IMR-90 (cell line): ENCODE measurements at regions not wholly inside any gene's neighbourhood (a gene's known extent, or its start where the extent isn't known, plus 50 kb on each side); places are given as distances from the start of the nearest gene placed in this dataset.

Experiments used
- ATAC-seq: fragments of 200-7000 bp; cut with Tn5 transposase; 2 replicates; pipeline ENCODE4 v1.9.1; 2020; ENCODE audit warnings: low read depth, mild to moderate bottlenecking, moderate library complexity
- BruUV-seq: library from RNA; stranded (reverse); fragments of 400-500 nt; replicated peaks from 2 replicates; lab custom pipeline; 2021; lab: Mats Ljungman, UMichigan
- CTCF ChIA-PET: fragments of 300-600 bp; formaldehyde crosslinking; extraction: SDS; loops from one replicate; lab custom pipeline; 2021; ENCODE audit warnings: antibody characterized with exemption; lab: Yijun Ruan, JAX
- POLR2A ChIA-PET: fragments of 300-600 bp; sonication (Branson Sonifier 250); formaldehyde crosslinking; loops from one replicate; lab custom pipeline; 2022; ENCODE audit warnings: antibody characterized with exemption; ENCODE audit not compliant: unreplicated experiment; lab: Charles Lee
- DNase-seq: peaks from one replicate; pipeline ENCODE4 v3.0.0; 2013
- H2AFZ ChIP-seq: replicated peaks from 2 replicates; pipeline ENCODE3; 2013; ENCODE audit warnings: low read length, mild to moderate bottlenecking; ENCODE audit not compliant: poor library complexity
- H2AK5ac ChIP-seq: 2 replicates; pipeline ENCODE4 v1.6.1; 2013; ENCODE audit warnings: low read depth, low read length, inconsistent platforms
- H2AK9ac ChIP-seq: replicated peaks from 2 replicates; pipeline ENCODE3; 2013; ENCODE audit warnings: mild to moderate bottlenecking, low read depth, low read length, moderate library complexity; ENCODE audit not compliant: poor library complexity
- H2BK120ac ChIP-seq: 2 replicates; pipeline ENCODE4 v1.6.1; 2013; ENCODE audit warnings: low read depth, low read length, inconsistent platforms
- H2BK15ac ChIP-seq: 3 replicates; pipeline ENCODE4 v1.6.1; 2013; ENCODE audit warnings: low read depth, low read length, inconsistent platforms
- H2BK20ac ChIP-seq: 2 replicates; pipeline ENCODE4 v1.6.1; 2013; ENCODE audit warnings: low read depth, mild to moderate bottlenecking, inconsistent platforms, low read length, moderate library complexity
- H2BK5ac ChIP-seq: 2 replicates; pipeline ENCODE4 v1.6.1; 2013; ENCODE audit warnings: mild to moderate bottlenecking, low read depth, low read length, inconsistent platforms; ENCODE audit not compliant: poor library complexity, severe bottlenecking
- H3K14ac ChIP-seq: replicated peaks from 2 replicates; pipeline ENCODE4 v1.6.1; 2013; ENCODE audit warnings: low read depth, low read length, inconsistent platforms
- H3K18ac ChIP-seq: 2 replicates; pipeline ENCODE4 v1.6.1; 2013; ENCODE audit warnings: low read depth, low read length, control low read depth
- H3K23ac ChIP-seq: 2 replicates; pipeline ENCODE4 v1.6.1; 2013; ENCODE audit warnings: low read depth, low read length, inconsistent platforms
- H3K27ac ChIP-seq: 2 replicates; pipeline ENCODE4 v1.5.1; 2013; ENCODE audit warnings: mild to moderate bottlenecking, control low read depth, low read length; ENCODE audit not compliant: insufficient read depth
- H3K27me3 ChIP-seq: 2 replicates; pipeline ENCODE4 v1.6.1; 2013; ENCODE audit warnings: low read length; ENCODE audit not compliant: control insufficient read depth, insufficient read depth
- H3K36me3 ChIP-seq: 2 replicates; pipeline ENCODE4 v1.6.1; 2013; ENCODE audit warnings: low read length, mixed read lengths; ENCODE audit not compliant: control insufficient read depth, insufficient read depth
- H3K4ac ChIP-seq: 2 replicates; pipeline ENCODE4 v1.6.1; 2013; ENCODE audit warnings: low read depth, low read length, inconsistent platforms
- H3K4me1 ChIP-seq: 2 replicates; pipeline ENCODE4 v1.6.1; 2013; ENCODE audit warnings: low read length, mixed read lengths; ENCODE audit not compliant: control insufficient read depth, insufficient read depth
- H3K4me2 ChIP-seq: 2 replicates; pipeline ENCODE4 v1.6.1; 2013; ENCODE audit warnings: low read depth, mild to moderate bottlenecking, control low read depth, low read length, moderate library complexity
- H3K4me3 ChIP-seq: 2 replicates; pipeline ENCODE4 v1.5.1; 2013; ENCODE audit warnings: low read depth, mild to moderate bottlenecking, control low read depth, low read length, moderate library complexity; ENCODE audit not compliant: insufficient read depth
- H3K56ac ChIP-seq: 2 replicates; pipeline ENCODE4 v1.6.1; 2013; ENCODE audit warnings: low read length, inconsistent platforms; ENCODE audit not compliant: insufficient read depth; ENCODE audit errors: extremely low read depth
- H3K79me1 ChIP-seq, 2 experiments: 2 replicates each; pipeline ENCODE4 v1.6.1; 2013; ENCODE audit warnings: low read length in 2 of 2, inconsistent platforms in 1 of 2, low read depth in 1 of 2
- H3K9ac ChIP-seq: 2 replicates; pipeline ENCODE4 v1.6.1; 2013; ENCODE audit warnings: low read depth, low read length, control low read depth
- H3K9me1 ChIP-seq: 2 replicates; pipeline ENCODE4 v1.6.1; 2013; ENCODE audit warnings: low read length, inconsistent platforms; ENCODE audit not compliant: insufficient read depth
- H3K9me3 ChIP-seq: 2 replicates; pipeline ENCODE4 v1.6.1; 2013; ENCODE audit warnings: low read length; ENCODE audit not compliant: control insufficient read depth, insufficient read depth
- H4K20me1 ChIP-seq: 2 replicates; pipeline ENCODE4 v1.6.1; 2013; ENCODE audit warnings: low read length, inconsistent platforms; ENCODE audit not compliant: insufficient read depth
- H4K5ac ChIP-seq: 2 replicates; pipeline ENCODE4 v1.6.1; 2013; ENCODE audit warnings: mild to moderate bottlenecking, low read depth, low read length, control low read depth
- H4K8ac ChIP-seq, 2 experiments: 2 replicates each; pipeline ENCODE4 v1.6.1; 2013; ENCODE audit warnings: low read depth in 2 of 2, low read length in 2 of 2, control low read depth in 1 of 2, inconsistent platforms in 1 of 2
- H4K91ac ChIP-seq: 2 replicates; pipeline ENCODE4 v1.6.1; 2013; ENCODE audit warnings: low read depth, low read length, inconsistent platforms; ENCODE audit not compliant: insufficient read depth
- BHLHE40 ChIP-seq: fragments of 150-350 bp; IDR thresholded peaks from 2 replicates; pipeline ENCODE4 v1.6.1; 2016; ENCODE audit warnings: mild to moderate bottlenecking, low read depth, low read length
- CHD1 ChIP-seq: IDR thresholded peaks from 2 replicates; pipeline ENCODE4 v1.6.1; 2012; ENCODE audit warnings: low read depth, low read length, improper control_type of control experiment
- MAFK ChIP-seq: IDR thresholded peaks from 2 replicates; pipeline ENCODE4 v1.6.1; 2012; ENCODE audit warnings: low read depth, low read length, improper control_type of control experiment
- NFE2L2 ChIP-seq: fragments of 150-350 bp; IDR thresholded peaks from 2 replicates; pipeline ENCODE4 v1.6.1; 2016; ENCODE audit warnings: low read depth, mild to moderate bottlenecking, low read length
- RCOR1 ChIP-seq: IDR thresholded peaks from 2 replicates; pipeline ENCODE4 v1.6.1; 2012; ENCODE audit warnings: mild to moderate bottlenecking, low read length, improper control_type of control experiment; ENCODE audit not compliant: insufficient replicate concordance
- SMC3 ChIP-seq: fragments of 150-350 bp; IDR thresholded peaks from 2 replicates; pipeline ENCODE4 v1.6.1; 2016; ENCODE audit warnings: low read depth, mild to moderate bottlenecking, antibody characterized with exemption, low read length, moderate library complexity
- WGBS, 2 experiments: methylation state at CpG; one replicate each; pipeline versions ENCODE4 v1.1.5 to v1.1.7; 2013; ENCODE audit warnings: missing lambda C conversion rate in 2 of 2; ENCODE audit not compliant: insufficient read length in 1 of 2; ENCODE audit errors: extremely low coverage in 2 of 2; 5-methylcytosine and 5-hydroxymethylcytosine counted together
- dilution Hi-C: fragments of 300-500 bp; cut with HindIII; formaldehyde crosslinking; loops from one replicate; pipeline ENCODE4 v1.14.3; 2018; ENCODE audit warnings: low sequenced_read_pairs; ENCODE audit not compliant: unreplicated experiment
- in situ Hi-C: fragments of 300-500 bp; cut with MboI; formaldehyde crosslinking; loops from 3 replicates; pipeline ENCODE4 v1.14.3; 2019; ENCODE audit warnings: low sequenced_read_pairs, inconsistent platforms, mixed read lengths
- intact Hi-C: fragments of 100-400 bp; cut with micrococcal nuclease; formaldehyde crosslinking; loops from 2 replicates; pipeline ENCODE4 v1.10.0; 2022
- TF ChIP-seq, protein P1 (sequence below): fragments of 150-350 bp; IDR thresholded peaks from 2 replicates; pipeline ENCODE4 v1.6.1; 2017; ENCODE audit warnings: mild to moderate bottlenecking, antibody characterized with exemption, low read length, low read depth

DNA sequence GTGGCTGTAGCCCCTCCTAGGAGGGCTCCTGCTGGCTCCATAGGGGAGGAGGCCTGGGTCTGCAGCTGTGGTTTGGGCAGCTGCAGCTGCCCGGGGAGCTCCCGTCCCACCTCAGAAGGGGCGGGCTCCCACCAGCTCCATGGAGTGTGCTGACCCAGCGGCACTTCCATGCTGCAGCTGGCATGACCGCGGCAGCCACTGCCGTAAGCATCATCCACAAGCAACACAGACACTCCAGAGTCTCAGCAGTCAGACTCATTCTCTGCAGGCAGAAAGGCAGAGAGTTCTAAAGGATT is 660.1 kb upstream of the RAB6C start:
- H3K4me1 ChIP-seq: no peaks in the 10 kb centered on the region
- in situ Hi-C loops (no loop called here), intact Hi-C loops (no loop called here), dilution Hi-C loops (no loop called here)
- no peak overlapping the region for H2AFZ ChIP-seq
- no peak for TF ChIP-seq BHLHE40
- no peak for TF ChIP-seq CHD1
- no peak for TF ChIP-seq NFE2L2
- TF ChIP-seq SMC3: no peak
- TF ChIP-seq, protein P1, sequence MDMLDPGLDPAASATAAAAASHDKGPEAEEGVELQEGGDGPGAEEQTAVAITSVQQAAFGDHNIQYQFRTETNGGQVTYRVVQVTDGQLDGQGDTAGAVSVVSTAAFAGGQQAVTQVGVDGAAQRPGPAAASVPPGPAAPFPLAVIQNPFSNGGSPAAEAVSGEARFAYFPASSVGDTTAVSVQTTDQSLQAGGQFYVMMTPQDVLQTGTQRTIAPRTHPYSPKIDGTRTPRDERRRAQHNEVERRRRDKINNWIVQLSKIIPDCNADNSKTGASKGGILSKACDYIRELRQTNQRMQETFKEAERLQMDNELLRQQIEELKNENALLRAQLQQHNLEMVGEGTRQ: no peak
- no peak for TF ChIP-seq RCOR1
- no peak for TF ChIP-seq MAFK
- H2AK5ac ChIP-seq: no peak overlapping the region
- H3K27ac ChIP-seq: no peak overlapping the region
- H2BK20ac ChIP-seq: no peak overlapping the region
- no peak overlapping the region for H4K5ac ChIP-seq
- no peak overlapping the region for H2BK15ac ChIP-seq
- no peak overlapping the region for H2BK120ac ChIP-seq
- H3K18ac ChIP-seq: no peak overlapping the region
- no peak overlapping the region for H3K9ac ChIP-seq
- no peaks in the 10 kb centered on the region for H3K79me1 ChIP-seq
- no peaks in the 10 kb centered on the region for H4K20me1 ChIP-seq
- DNase-seq (no peak), ATAC-seq (no peak)
- ChIA-PET CTCF (no interaction called here), POLR2A (no interaction called here)
- WGBS, 2 experiments: no CpG with 5 or more reads among the region's 7 CpGs
- H3K27me3 ChIP-seq: no peaks in the 10 kb centered on the region
- no peak overlapping the region for H3K23ac ChIP-seq
- H3K4me2 ChIP-seq: no peak overlapping the region
- BruUV-seq: no TSS peak
- H3K14ac ChIP-seq: no peak overlapping the region
- H4K91ac ChIP-seq: no peak overlapping the region
- peaks cover 22% of the 10 kb centered on the region for H3K9me3 ChIP-seq
- no peak overlapping the region for H2BK5ac ChIP-seq
- no peaks in the 10 kb centered on the region for H3K36me3 ChIP-seq
- no peak overlapping the region for H3K4me3 ChIP-seq
- H3K56ac ChIP-seq: no peak overlapping the region
- H3K9me1 ChIP-seq: no peaks in the 10 kb centered on the region
- no peak overlapping the region for H3K4ac ChIP-seq
- no peak overlapping the region for H4K8ac ChIP-seq
- no peak overlapping the region for H2AK9ac ChIP-seq
